Keratinocyte (primary cell): ENCODE measurements at regions not wholly inside any gene's neighbourhood (a gene's known extent, or its start where the extent isn't known, plus 50 kb on each side); places are given as distances from the start of the nearest gene placed in this dataset.

Experiments
- DNase-seq: peaks from one replicate; pipeline ENCODE4 v3.0.0-alpha.2; 2011; ENCODE audit warnings: low read depth, missing footprints, low spot score
- FAIRE-seq: peaks from 2 replicates; lab custom pipeline; 2011; peaks lifted over from hg19 to GRCh38; lab: Jason Lieb, UNC
- H2AFZ ChIP-seq: 2 replicates; pipeline ENCODE4 v1.6.0; 2012; ENCODE audit warnings: low read length, control low read depth, inconsistent platforms; ENCODE audit not compliant: control insufficient read depth
- H3K27ac ChIP-seq: 2 replicates; pipeline ENCODE4 v1.5.1; 2011; ENCODE audit warnings: low read length; ENCODE audit not compliant: control insufficient read depth, insufficient read depth
- H3K27me3 ChIP-seq: 3 replicates; pipeline ENCODE4 v1.6.0; 2011; ENCODE audit warnings: low read length; ENCODE audit not compliant: control insufficient read depth, insufficient read depth; ENCODE audit errors: extremely low read depth
- H3K36me3 ChIP-seq, 2 experiments: 2 replicates in 1 of 2; 3 replicates in 1 of 2; pipeline ENCODE4 v1.5.1; 2011; ENCODE audit warnings: low read length in 2 of 2, mild to moderate bottlenecking in 1 of 2; ENCODE audit not compliant: control insufficient read depth in 2 of 2, insufficient read depth in 2 of 2; ENCODE audit errors: extremely low read depth in 1 of 2
- H3K4me1 ChIP-seq: 3 replicates; pipeline ENCODE4 v1.5.1; 2011; ENCODE audit warnings: low read length; ENCODE audit not compliant: control insufficient read depth, insufficient read depth; ENCODE audit errors: extremely low read depth
- H3K4me2 ChIP-seq: 3 replicates; pipeline ENCODE4 v1.6.0; 2011; ENCODE audit warnings: low read depth, low read length; ENCODE audit not compliant: control insufficient read depth, insufficient read depth; ENCODE audit errors: extremely low read depth
- H3K4me3 ChIP-seq, 3 experiments: fragments of 200-600 bp in 1 of 3; sonication (generic) in 1 of 3; 2 replicates in 2 of 3; 3 replicates in 1 of 3; pipeline ENCODE4 v1.5.1; 2011 to 2016; ENCODE audit warnings: low read length in 3 of 3, mild to moderate bottlenecking in 3 of 3, control low read depth in 2 of 3, inconsistent platforms in 1 of 3, low read depth in 1 of 3, mixed read lengths in 1 of 3, mixed run types in 1 of 3, moderate library complexity in 1 of 3; ENCODE audit not compliant: control insufficient read depth in 2 of 3, insufficient read depth in 2 of 3; ENCODE audit errors: extremely low read depth in 1 of 3
- H3K79me2 ChIP-seq: 2 replicates; pipeline ENCODE4 v1.6.0; 2012; ENCODE audit warnings: low read length; ENCODE audit not compliant: control insufficient read depth, insufficient read depth
- H3K9ac ChIP-seq: 3 replicates; pipeline ENCODE4 v1.6.0; 2011; ENCODE audit warnings: low read length; ENCODE audit not compliant: control insufficient read depth, insufficient read depth; ENCODE audit errors: extremely low read depth
- H3K9me1 ChIP-seq: 3 replicates; pipeline ENCODE4 v1.6.0; 2011; ENCODE audit warnings: low read length; ENCODE audit not compliant: control insufficient read depth, insufficient read depth; ENCODE audit errors: extremely low read depth
- H3K9me3 ChIP-seq: 2 replicates; pipeline ENCODE4 v1.5.1; 2012; ENCODE audit warnings: low read depth, low read length; ENCODE audit not compliant: control insufficient read depth
- H4K20me1 ChIP-seq: 3 replicates; pipeline ENCODE4 v1.6.0; 2011; ENCODE audit warnings: low read length; ENCODE audit not compliant: control insufficient read depth, insufficient read depth; ENCODE audit errors: extremely low read depth
- CTCF ChIP-seq, 3 experiments: IDR thresholded peaks in 1 of 3; conservative IDR thresholded peaks in 1 of 3; optimal IDR thresholded peaks in 1 of 3; 2 replicates in 2 of 3; 3 replicates in 1 of 3; pipeline versions ENCODE3 to v1.5.1; 2011; ENCODE audit warnings: low read length in 3 of 3, mild to moderate bottlenecking in 3 of 3, moderate library complexity in 2 of 3, control low read depth in 1 of 3, inconsistent platforms in 1 of 3; ENCODE audit not compliant: insufficient read depth in 2 of 3; ENCODE audit errors: extremely low read depth in 1 of 3
- EZH2 ChIP-seq: IDR thresholded peaks from one replicate; pipeline ENCODE4 v1.6.1; 2012; ENCODE audit warnings: inconsistent platforms, mild to moderate bottlenecking, low read length, moderate library complexity
- dilution Hi-C: fragments of 300-500 bp; cut with MboI; formaldehyde crosslinking; loops from one replicate; pipeline ENCODE4 v1.7.0; 2020; ENCODE audit warnings: low sequenced_read_pairs; ENCODE audit not compliant: extremely low pct_ligation_motif_present

- H3K27me3 ChIP-seq = no peaks in the 10 kb centered on the region
- FAIRE-seq (no peak), DNase-seq (no peak)
- H3K4me3 ChIP-seq = no peak overlapping the region
- dilution Hi-C loops = no loop called here
- no peaks in the 10 kb centered on the region for H3K9me1 ChIP-seq
- H3K27ac ChIP-seq = no peak overlapping the region
- no peaks in the 10 kb centered on the region for H3K36me3 ChIP-seq
- H3K9me3 ChIP-seq = no peaks in the 10 kb centered on the region
- no peak overlapping the region for H3K9ac ChIP-seq
- H3K4me2 ChIP-seq = no peak overlapping the region
- H3K79me2 ChIP-seq = no peaks in the 10 kb centered on the region
- no peak overlapping the region for H2AFZ ChIP-seq
- TF ChIP-seq EZH2 = no peak
- TF ChIP-seq CTCF (optimal IDR thresholded peaks at IDR 0.05 in 1 of 3, IDR thresholded peaks at IDR 0.05 in 1 of 3, conservative IDR thresholded peaks at IDR 0.05 in 1 of 3; ENCODE audit: extremely low read depth in 1 of 3, insufficient read depth in 2 of 3, low read length in 3 of 3) = no peak
- H3K4me1 ChIP-seq = no peaks in the 10 kb centered on the region
- no peaks in the 10 kb centered on the region for H4K20me1 ChIP-seq
Observed at GRCh38 chr3:135352213-135352612, 557.2 kb downstream of the EPHB1 start.

DNA sequence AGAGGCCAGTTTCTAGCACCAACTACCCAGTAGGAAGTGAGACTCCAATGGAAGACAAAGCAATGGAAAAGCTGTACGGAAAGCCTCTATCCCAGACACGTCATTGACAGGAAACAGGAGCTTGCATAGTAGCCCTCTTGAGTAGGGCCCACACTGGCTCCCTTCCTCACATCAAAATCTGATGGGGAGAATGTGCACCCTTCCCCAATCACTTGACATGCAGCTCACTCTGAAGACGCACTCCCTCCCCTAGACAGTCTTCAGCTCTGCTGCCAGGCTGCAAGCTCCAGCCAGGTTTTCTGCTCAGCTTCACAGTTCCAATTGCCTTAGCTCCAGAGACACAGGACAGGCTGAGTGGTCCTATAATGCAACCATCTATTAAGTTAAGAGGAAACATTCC is 567.8 kb downstream of the EPHB1 start:
- no peaks in the 10 kb centered on the region for H3K9me1 ChIP-seq
- H3K4me1 ChIP-seq = no peaks in the 10 kb centered on the region
- H3K79me2 ChIP-seq = no peaks in the 10 kb centered on the region
- DNase-seq (no peak), FAIRE-seq (no peak)
- H3K4me2 ChIP-seq = no peak overlapping the region
- no peak overlapping the region for H3K9ac ChIP-seq
- dilution Hi-C loops = no loop called here
- no peaks in the 10 kb centered on the region for H3K27me3 ChIP-seq
- H2AFZ ChIP-seq = no peak overlapping the region
- TF ChIP-seq CTCF (optimal IDR thresholded peaks at IDR 0.05 in 1 of 3, IDR thresholded peaks at IDR 0.05 in 1 of 3, conservative IDR thresholded peaks at IDR 0.05 in 1 of 3; ENCODE audit: extremely low read depth in 1 of 3, insufficient read depth in 2 of 3, low read length in 3 of 3) = no peak
- TF ChIP-seq EZH2 = no peak
- H3K27ac ChIP-seq = no peak overlapping the region
- H3K4me3 ChIP-seq = no peak overlapping the region
- no peaks in the 10 kb centered on the region for H3K36me3 ChIP-seq
- no peaks in the 10 kb centered on the region for H3K9me3 ChIP-seq
- H4K20me1 ChIP-seq = no peaks in the 10 kb centered on the region
